ENCODE measurements at regions not wholly inside any gene's neighbourhood (a gene's known extent, or its start where the extent isn't known, plus 50 kb on each side); places are given as distances from the start of the nearest gene placed in this dataset.
"Not testable (repeated sequence)": the region's sequence is repeated elsewhere in the genome, so short reads cannot be mapped to it uniquely, and the experiment has no call there.

GRCh38 chr1:4220362-4220761, 320.3 kb upstream of the C1orf174 start:
- H3K4me3 ChIP-seq (ENCODE audit: low read depth, low read length): no peak overlapping the region
- no peak for TF ChIP-seq CTCF (IDR thresholded peaks at IDR 0.05; ENCODE audit: low read depth, low read length)

GRCh38 chr1:4221107-4221506, 321.0 kb upstream of the C1orf174 start:
- no peak overlapping the region for H3K4me3 ChIP-seq (ENCODE audit: low read depth, low read length)
- no peak for TF ChIP-seq CTCF (IDR thresholded peaks at IDR 0.05; ENCODE audit: low read depth, low read length)

GRCh38 chr1:4224684-4225467, 324.8 kb upstream of the C1orf174 start:
- no peak for TF ChIP-seq CTCF (IDR thresholded peaks at IDR 0.05; ENCODE audit: low read depth, low read length)
- H3K4me3 ChIP-seq (ENCODE audit: low read depth, low read length): no peak overlapping the region

- no peak for TF ChIP-seq CTCF (IDR thresholded peaks at IDR 0.05; ENCODE audit: low read depth, low read length)
- no peak overlapping the region for H3K4me3 ChIP-seq (ENCODE audit: low read depth, low read length)
Observed at GRCh38 chr1:4227986-4228385, 327.9 kb upstream of the C1orf174 start.

- no peak for TF ChIP-seq CTCF (IDR thresholded peaks at IDR 0.05; ENCODE audit: low read depth, low read length)
- no peak overlapping the region for H3K4me3 ChIP-seq (ENCODE audit: low read depth, low read length)
Observed at GRCh38 chr1:4253935-4254334, 353.9 kb upstream of the C1orf174 start.

GRCh38 chr1:4256351-4256750, 356.3 kb upstream of the C1orf174 start:
- no peak for TF ChIP-seq CTCF (IDR thresholded peaks at IDR 0.05; ENCODE audit: low read depth, low read length)

GRCh38 chr1:4258146-4258777, 358.2 kb upstream of the C1orf174 start:
- not testable (repeated sequence) for H3K4me3 ChIP-seq (ENCODE audit: low read depth, low read length)

More at GRCh38 chr1:4256351-4256750, 356.3 kb upstream of the C1orf174 start:
- no peak overlapping the region for H3K4me3 ChIP-seq (ENCODE audit: low read depth, low read length)
